ENCODE measurements at regions not wholly inside any gene's neighbourhood (a gene's known extent, or its start where the extent isn't known, plus 50 kb on each side); places are given as distances from the start of the nearest gene placed in this dataset.
A peak's percentile ranks its signal among the peaks of the same experiment; 100 is the strongest.

DNA sequence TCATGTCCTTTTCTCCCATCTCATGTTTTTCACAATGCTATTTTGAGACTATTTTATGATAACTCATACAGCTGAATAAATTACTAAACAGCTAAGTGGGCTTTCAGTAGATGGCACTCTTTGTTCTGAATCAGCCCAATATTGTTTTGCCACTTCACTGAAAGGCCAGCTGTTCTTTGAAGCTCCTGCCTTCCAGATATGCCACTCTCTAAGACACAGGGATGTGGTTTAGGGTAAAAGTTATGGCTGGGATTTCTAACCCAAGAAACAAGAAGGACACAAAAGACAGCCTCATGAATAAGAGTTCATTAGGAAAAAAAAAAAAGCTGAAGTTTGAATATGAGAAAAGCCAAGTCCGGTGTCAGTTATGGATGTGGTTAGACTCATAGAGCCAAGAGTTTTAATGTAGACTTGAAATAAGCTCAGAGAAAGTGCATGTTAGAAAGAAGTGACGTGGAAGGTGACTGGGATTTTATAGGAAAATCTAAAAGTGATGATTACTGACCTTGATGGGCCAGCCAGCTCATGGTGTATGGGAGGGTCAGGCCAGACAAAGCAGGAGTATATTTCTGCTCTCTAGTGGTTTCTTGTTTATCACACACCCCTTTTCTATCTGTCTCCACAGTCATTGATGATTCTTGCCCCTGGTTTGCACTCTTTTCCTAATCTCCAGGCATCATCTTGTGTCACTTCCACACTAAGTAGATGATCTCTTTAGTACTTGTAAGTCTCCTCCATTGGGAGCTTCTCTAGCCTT lies 488.5 kb downstream of the NR2F1-AS1 start:
- DNase-seq, result no peak
- in situ Hi-C loops (cut with MboI; ENCODE audit: low pct_unique_long_range_greater_than_20kb, low sequenced_read_pairs), result no loop called here

DNA sequence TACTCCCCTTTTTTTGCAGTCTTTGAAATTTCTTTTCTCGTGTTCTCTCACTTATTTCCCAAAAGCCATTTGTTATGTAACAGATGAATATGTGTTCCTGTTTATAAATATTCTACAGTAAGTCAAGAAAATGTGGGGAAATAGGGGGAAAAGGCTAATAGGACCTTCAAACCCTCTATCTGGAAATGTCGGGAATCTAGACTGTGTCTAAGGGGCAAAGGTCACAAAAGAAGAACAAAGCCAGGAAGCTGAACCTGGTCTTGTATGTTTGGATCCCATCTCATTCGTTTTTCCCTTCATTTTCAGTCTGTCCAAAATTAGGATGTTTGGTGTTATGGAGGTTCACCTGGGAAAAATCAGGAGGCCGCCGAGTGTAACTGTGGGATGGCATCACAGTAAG lies 490.3 kb downstream of the NR2F1-AS1 start:
- in situ Hi-C loops (cut with MboI; ENCODE audit: low pct_unique_long_range_greater_than_20kb, low sequenced_read_pairs), result no loop called here
- no peak for DNase-seq

DNA sequence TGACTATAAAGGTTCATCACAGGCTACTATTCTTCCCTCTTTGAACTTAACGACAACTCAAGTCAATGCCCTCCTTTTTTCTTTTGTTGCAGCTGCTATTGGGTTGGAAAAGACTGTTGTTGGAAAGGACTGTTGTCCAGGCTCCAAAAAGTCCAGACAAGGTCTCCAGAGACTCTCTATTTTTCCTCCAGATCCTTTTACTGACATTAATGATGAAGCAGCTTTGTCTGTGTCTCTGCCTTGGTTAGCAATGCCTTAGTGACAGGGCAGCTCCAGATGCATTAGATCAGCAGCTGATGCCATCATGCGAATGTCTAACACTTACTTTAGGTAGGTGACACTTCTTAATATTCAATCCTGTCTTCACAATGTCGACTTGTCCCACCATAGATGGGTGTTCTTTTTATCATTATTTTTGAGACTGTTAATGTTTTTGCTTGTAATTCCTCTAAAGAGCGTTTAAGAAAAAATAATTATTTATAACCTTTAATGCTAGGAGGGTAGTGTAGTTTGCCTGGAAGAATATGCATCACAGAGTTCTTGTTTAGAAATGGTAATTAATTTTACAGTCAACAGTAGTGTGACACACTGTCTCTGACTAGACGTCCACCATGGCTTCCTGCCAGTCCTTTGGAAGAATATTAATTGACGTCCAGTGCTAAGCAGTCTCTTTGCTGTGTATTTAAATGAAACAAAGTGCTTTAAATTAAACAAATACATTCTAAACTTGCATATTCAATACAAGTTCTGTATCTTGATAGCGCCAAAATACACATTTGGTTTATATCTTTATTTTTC lies 492.2 kb downstream of the NR2F1-AS1 start:
- no peak for DNase-seq
- in situ Hi-C loops (cut with MboI; ENCODE audit: low pct_unique_long_range_greater_than_20kb, low sequenced_read_pairs), result no loop called here

DNA sequence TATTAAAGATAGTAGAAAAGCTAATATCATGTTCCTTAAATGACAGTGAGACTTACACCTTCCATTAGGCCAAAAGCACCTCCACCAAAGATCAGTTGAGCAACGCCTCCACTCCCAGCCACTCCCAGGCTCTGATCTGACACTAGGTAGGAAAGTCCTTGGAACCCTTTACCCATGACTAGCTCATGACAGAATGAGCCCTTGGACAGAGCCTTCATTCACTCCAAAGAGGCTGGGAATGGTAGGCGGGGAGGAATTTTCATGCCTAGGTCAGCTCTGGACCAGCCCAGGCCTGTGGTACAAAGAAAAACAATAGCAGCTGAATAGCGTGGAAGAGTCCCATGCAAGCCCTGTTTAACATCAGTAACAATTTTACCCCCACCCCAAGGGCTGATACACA lies 493.7 kb downstream of the NR2F1-AS1 start:
- DNase-seq, result no peak
- in situ Hi-C loops (cut with MboI; ENCODE audit: low pct_unique_long_range_greater_than_20kb, low sequenced_read_pairs), result no loop called here

DNA sequence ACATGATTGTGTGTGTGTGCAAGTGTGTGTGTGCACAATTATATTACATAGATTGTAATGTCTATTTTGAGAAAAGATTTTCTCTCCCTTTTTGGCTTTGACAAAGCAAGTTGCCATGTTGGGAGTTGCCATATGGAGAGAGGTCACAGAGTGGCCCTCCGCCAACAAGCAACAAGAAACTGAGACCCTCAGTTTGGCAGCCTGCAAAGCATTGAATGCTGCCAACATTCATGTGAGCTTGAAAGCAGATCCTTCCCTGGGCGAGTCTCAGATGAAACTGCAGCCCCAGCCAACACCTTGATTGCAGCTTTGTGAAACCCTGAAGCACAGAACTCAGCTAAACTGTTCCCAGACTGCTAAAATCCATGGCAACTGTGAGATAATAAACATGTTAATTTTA lies 498.0 kb downstream of the NR2F1-AS1 start:
- no peak for DNase-seq
- in situ Hi-C loops (cut with MboI; ENCODE audit: low pct_unique_long_range_greater_than_20kb, low sequenced_read_pairs), result no loop called here

DNA sequence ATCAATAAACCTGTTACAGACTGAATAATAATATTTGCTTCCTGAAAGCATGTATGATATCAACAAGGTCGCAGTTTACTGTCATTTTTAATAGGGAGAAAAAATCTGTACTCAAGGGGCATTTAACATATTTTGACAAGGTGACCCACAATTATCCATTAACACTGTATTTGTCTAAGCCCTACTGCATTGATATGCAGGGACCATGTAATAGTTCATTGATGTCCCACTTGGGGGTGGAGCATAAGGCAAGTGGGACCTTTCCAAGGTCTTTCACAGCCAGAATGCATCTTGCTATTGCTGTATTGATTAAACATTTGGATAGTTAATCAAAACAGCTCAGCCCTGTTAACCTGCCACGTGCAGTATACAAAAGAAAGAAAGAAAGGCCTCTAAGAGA lies 502.0 kb downstream of the NR2F1-AS1 start:
- DNase-seq, result no peak
- in situ Hi-C loops (cut with MboI; ENCODE audit: low pct_unique_long_range_greater_than_20kb, low sequenced_read_pairs), result no loop called here

DNA sequence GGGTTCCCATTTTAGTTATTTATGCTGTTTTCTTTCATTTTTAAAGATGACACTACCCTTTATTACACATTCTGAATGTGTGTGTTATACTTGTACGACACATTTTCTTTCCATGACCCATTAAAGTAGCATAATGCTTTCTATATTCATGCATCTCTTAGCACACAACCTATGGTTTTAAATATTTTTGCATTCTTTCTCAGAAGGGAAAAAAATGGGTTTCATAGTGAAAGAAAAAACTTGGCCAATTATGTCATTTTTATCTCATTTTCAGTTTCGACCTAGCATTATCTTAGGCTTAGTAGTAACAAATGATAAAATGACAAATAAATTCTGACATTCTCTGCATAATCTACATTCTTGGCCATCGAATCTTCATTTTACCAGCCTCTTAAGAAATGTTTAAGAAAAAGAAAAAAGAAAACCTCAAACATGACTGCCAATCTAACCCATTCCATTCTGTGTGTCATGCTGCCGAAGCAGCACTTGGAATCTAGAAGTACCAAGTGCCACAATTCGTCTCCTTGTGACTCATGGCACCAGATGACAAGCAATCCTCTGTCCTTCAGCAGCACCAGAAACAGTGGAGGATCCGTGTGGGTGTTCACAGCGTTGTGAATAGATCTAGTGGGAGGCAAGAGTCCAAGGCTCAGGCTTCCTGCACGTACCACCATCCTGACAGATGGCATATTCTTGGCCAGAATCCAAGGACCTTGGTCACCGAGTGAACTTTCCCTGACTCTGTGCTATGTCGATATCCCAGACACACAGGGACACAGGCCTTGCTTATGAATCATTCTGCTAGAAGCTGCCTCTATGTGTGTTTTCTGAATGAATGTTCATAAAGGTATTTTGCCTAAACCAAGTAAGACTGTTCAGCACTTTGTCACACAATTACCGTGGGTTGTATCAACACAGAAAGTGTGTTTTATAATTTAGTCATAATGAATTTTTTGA lies 502.7 kb downstream of the NR2F1-AS1 start:
- in situ Hi-C loops (cut with MboI; ENCODE audit: low pct_unique_long_range_greater_than_20kb, low sequenced_read_pairs), result no loop called here
- peak; percentile 9 for DNase-seq

DNA sequence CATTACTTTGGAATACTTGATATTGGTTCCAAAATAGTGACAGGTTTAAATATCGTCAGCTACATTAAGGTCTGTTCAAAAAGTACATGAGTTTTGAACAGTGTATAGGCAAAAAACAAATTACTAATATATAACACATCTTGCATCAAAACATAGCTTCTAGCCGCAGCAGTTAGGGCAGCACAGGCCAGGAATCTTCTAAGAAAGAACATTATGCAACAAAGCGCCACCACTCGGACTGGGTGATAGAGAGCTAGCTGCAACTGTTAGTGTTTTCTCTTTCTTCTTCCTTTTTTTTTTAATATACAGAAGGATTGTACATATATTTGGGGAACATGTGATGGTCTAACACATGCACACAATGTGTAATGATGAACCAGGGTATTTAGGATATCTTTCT lies 504.5 kb downstream of the NR2F1-AS1 start:
- in situ Hi-C loops (cut with MboI; ENCODE audit: low pct_unique_long_range_greater_than_20kb, low sequenced_read_pairs), result no loop called here
- no peak for DNase-seq

DNA sequence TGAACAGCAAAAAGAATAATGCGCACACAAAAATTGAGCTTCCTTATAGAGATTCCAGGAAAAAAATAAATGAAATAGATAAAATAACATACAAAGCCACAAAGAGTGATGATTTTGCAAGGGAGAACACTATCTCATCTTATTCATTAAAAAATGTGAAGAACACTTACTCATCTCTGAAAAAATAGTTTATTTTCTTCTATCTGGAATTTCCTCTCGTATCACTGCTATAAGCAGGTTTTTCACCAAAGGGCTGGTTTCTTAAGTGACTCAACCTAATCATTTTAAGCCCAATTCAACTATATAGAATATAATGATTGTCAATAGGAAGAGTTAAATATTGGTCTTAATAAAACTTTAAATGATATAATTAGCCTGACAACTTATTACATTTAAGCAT lies 504.9 kb downstream of the NR2F1-AS1 start:
- no peak for DNase-seq
- in situ Hi-C loops (cut with MboI; ENCODE audit: low pct_unique_long_range_greater_than_20kb, low sequenced_read_pairs), result no loop called here

DNA sequence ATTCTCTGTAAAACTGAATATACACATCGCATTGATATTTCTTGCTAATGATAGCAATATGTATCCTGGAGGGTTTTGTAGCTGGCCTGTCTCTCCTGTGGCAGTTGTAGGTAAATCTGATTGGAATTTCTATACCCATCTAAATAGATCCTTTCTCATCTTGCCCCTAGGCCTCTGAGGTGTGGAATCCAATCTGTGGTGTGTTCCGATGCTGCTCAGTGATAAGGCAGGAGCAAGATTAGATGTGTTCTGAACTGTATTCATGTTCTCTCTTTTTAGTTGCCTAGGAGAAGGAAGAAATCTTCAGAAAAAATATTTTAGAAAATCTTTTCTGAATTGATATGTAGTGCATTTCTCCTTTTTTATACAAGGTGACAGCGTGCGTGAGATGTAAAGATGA lies 507.5 kb downstream of the NR2F1-AS1 start:
- in situ Hi-C loops (cut with MboI; ENCODE audit: low pct_unique_long_range_greater_than_20kb, low sequenced_read_pairs), result no loop called here
- DNase-seq, result no peak

DNA sequence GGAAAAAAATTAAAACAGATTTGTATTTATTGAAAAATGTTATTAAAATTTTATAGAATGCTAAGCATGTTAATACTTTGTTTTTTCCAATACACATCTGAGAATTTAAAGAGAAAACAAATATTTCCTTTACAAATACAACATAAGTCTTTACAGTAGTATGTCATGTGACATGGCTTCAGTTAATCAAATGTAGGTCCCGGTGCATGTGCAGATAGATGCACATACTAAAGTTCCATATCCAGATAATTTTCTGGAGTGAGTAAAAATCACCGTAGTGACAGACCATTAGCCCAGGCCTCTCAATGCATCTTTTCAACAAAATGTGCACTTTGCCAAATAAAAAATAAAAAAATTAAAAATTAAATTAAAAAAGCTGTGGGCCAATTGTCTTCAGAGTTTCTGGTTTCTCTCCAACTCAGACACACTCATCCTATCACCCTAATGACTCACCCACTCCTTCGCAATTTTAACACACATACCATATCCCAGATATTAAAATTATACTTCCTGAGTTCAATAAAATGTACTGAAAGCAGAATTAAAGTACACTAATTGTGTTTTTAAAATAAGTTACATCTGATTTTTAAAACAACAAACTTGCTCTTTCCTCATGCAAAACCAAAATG lies 508.1 kb downstream of the NR2F1-AS1 start:
- DNase-seq, result no peak
- in situ Hi-C loops (cut with MboI; ENCODE audit: low pct_unique_long_range_greater_than_20kb, low sequenced_read_pairs), result no loop called here

DNA sequence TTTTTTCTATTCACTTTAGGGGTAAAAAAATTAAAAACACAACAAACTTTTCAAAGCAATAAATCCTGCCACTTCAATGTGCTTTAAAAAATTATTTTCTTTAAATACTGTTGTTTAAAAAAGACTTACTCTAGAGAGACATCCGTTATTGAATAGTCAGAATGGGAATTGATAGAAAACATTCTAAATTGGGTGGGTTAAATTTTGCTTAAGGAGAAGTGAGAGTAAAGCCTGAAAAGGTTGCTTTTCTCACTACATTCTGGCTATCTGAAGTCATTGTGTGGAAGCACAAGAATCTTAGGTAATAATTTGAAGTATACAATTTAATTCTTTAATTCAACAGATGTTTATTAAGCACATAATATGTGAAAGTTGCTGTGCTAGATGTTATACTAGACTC lies 509.3 kb downstream of the NR2F1-AS1 start:
- in situ Hi-C loops (cut with MboI; ENCODE audit: low pct_unique_long_range_greater_than_20kb, low sequenced_read_pairs), result no loop called here
- no peak for DNase-seq

DNA sequence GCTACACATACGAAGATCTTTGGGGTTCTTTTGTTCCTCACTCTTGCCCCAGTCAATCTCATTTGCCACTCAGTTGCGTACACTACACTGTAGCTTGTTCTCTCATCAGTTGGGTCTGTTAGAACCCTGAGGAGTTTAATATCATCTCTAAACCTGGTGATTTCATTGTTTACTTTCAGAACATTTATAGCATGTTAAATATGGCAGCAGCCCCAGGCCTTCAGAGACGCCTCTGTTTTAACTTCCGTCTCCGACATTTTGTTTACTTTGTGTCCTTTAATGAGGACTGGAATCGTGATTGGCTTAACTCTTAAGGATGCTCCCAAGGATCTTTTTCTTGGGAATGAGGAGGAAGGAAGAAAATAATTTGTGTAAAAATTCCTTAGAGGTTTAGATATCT lies 510.1 kb downstream of the NR2F1-AS1 start:
- DNase-seq, result no peak
- in situ Hi-C loops (cut with MboI; ENCODE audit: low pct_unique_long_range_greater_than_20kb, low sequenced_read_pairs), result no loop called here

DNA sequence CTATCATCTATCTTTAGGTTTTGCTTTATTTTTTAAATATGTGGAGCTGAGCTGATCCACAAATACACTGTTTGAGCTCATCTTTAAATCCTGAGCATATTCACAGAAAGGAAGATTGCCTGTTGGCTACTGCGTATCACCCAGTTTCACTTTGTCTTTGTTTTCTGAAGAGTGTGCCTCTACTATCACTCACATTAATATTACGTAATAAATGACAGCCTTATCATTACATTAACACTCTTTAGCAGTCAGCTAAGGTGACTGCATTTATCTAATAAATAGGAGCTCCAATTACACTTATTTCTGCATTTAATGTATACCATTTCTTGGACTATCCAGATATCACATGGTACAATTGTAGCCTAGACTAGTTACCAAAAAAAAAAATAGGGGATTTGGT lies 511.7 kb downstream of the NR2F1-AS1 start:
- DNase-seq, result no peak
- in situ Hi-C loops (cut with MboI; ENCODE audit: low pct_unique_long_range_greater_than_20kb, low sequenced_read_pairs), result no loop called here

DNA sequence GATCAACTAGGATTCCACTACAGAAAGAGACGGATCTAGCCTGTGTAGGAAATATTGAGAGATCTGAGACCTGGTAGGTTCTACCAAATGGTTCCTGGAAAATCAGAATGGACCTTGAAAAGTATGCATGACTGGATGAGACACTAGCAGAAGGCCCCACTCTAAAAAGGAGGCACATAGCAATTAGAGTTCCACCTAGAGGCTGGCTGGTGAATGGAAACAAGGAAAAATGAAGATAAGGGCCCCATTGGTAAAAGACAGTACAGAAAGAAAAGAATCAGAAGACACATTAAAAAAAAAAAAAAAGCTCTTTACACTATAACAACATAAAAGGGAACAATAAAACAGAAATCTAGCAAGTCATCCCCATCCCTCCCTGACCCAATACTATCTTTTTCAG lies 518.5 kb downstream of the NR2F1-AS1 start:
- peak; percentile 15 for DNase-seq
- in situ Hi-C loops (cut with MboI; ENCODE audit: low pct_unique_long_range_greater_than_20kb, low sequenced_read_pairs), result no loop called here

DNA sequence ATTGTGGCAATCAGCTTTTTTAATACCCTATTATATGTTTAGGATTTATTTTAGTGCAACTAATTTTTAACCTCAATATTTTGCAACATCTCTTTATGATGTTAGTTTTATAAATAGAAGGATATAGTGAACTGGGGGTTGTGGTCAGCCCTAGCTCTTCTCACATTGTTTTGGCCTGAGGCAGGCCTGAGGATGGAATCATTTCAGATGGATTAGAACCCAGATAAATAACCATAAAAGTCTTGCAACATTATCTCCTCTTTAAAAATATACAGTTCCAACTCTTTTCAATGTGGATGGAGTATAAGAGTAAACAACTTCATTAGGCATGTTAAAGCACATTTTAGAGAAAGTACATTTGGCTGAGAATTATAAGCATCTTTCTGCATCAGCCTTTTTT lies 522.7 kb downstream of the NR2F1-AS1 start:
- in situ Hi-C loops (cut with MboI; ENCODE audit: low pct_unique_long_range_greater_than_20kb, low sequenced_read_pairs), result no loop called here
- DNase-seq, result no peak

DNA sequence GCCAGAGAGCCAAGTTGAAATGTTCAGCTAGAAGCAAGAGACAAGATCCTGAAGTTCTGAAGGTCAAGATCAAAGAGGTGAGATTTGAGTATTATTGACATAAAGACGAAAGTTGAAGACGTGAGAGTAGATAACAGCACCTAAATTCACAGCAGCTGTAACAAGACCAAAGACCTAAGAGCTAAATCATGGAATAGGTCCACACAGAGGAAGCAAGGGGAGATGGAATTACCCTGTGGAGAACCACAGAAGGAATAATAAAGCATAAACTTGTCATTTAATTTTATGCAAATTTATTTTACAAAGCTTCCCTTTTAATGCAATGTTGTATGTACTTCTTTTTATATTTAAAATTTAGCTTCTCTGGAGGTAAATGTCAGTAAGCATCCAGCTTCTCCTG lies 523.7 kb downstream of the NR2F1-AS1 start:
- DNase-seq, result no peak
- in situ Hi-C loops (cut with MboI; ENCODE audit: low pct_unique_long_range_greater_than_20kb, low sequenced_read_pairs), result no loop called here

DNA sequence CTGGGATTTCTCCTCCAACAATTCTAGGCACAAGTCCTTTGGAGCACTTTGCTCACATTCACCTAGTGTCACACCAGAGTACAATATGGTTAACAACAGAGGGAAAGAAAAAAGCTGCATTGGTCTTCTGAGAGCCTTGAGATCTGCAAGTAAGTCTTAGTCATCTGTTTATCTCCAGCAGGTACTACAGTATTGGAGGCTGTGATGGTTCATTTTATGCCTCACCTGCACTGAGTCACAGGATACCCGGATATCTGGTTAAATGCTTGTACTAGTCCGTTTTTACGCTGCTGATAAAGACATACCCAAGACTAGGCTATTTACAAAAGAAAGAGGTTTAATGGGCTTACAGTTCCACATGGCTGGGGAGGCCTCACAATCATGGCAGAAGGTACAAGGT lies 525.0 kb downstream of the NR2F1-AS1 start:
- DNase-seq, result no peak
- in situ Hi-C loops (cut with MboI; ENCODE audit: low pct_unique_long_range_greater_than_20kb, low sequenced_read_pairs), result no loop called here

DNA sequence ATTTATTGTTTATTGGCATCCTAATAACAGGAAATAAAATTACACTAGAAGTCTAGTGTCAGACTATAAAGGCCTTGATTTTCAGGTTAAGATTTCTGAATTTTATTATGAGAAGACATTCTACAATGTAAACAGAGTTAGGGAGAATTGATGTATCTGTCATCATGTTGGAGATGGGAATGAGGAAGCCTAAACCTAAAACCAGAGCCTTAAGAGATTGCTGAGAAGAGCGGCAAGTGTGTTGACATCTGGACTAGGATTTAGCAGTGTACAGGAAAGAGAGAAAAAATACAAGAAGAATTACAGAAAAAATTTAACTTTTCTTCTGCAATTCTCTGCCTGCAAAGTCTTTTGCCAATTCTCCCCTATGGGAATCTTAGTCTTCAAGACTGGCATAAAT lies 525.5 kb downstream of the NR2F1-AS1 start:
- no peak for DNase-seq
- in situ Hi-C loops (cut with MboI; ENCODE audit: low pct_unique_long_range_greater_than_20kb, low sequenced_read_pairs), result no loop called here

Measured in KBM-7 (cell line).